ENCODE measurements at regions not wholly inside any gene's neighbourhood (a gene's known extent, or its start where the extent isn't known, plus 50 kb on each side); places are given as distances from the start of the nearest gene placed in this dataset.

DNA sequence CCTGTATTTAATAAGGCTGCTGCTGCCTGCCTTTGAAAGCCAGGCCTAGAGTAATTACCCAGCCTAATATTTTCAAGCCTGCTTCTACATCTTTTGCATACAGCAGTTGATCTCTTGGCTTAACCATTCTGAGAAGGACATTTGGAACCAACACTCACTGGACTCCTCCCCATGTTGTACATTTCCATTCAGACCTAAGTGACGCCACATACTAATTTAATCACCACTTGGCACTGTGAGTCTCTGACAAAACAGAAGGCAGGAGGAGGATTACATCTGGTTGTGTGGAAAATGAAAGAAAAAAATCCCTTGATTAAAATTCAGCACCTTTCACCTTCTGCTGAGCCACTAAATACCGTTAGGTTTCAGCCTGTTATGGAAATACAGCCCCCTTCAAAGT is 102.2 kb upstream of the ARRDC4 start:
- TF ChIP-seq, protein P1, sequence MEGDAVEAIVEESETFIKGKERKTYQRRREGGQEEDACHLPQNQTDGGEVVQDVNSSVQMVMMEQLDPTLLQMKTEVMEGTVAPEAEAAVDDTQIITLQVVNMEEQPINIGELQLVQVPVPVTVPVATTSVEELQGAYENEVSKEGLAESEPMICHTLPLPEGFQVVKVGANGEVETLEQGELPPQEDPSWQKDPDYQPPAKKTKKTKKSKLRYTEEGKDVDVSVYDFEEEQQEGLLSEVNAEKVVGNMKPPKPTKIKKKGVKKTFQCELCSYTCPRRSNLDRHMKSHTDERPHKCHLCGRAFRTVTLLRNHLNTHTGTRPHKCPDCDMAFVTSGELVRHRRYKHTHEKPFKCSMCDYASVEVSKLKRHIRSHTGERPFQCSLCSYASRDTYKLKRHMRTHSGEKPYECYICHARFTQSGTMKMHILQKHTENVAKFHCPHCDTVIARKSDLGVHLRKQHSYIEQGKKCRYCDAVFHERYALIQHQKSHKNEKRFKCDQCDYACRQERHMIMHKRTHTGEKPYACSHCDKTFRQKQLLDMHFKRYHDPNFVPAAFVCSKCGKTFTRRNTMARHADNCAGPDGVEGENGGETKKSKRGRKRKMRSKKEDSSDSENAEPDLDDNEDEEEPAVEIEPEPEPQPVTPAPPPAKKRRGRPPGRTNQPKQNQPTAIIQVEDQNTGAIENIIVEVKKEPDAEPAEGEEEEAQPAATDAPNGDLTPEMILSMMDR (conservative IDR thresholded peaks at IDR 0.05; ENCODE audit: low read depth, low read length) = no peak
- H3K4me3 ChIP-seq (ENCODE audit: low read depth, low read length) = no peak overlapping the region
- DNase-seq (ENCODE audit: low read depth) = no peak

DNA sequence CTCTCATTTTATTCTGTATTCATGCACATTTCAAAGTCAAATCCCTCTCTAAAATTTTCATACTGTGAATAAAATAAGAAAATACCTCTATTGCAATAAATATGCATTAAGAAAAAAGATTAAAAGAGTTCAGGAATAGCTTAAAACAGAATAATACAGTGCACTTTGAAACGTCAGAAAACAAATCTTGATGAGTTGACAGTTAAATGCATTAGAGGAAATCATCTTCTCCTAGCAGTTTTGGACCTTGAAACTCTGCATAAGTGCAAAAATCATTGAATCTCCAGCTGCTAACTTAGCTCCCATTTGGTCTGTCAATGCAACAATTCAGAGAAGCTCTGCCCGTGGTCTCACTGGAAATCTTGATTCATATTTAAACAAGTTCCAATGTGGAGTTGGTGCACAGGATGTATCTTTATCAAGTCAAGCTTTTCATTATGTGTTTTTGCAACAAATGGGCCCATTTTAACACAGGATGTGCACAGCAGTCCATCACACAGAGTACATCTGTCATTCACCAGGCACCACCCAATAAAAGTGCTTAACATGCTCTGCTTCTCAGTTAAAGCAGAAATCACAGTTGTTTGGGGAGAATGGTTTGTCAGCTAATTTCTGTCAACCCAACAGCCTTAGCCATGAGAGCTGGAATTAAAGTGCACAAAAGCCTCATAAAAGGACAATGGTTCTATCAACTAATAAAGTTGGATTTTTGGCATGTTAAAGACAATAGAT is 98.8 kb upstream of the ARRDC4 start:
- no peak overlapping the region for H3K4me3 ChIP-seq (ENCODE audit: low read depth, low read length)
- TF ChIP-seq, protein P1 (conservative IDR thresholded peaks at IDR 0.05; ENCODE audit: low read depth, low read length) = no peak
- DNase-seq (ENCODE audit: low read depth) = no peak

DNA sequence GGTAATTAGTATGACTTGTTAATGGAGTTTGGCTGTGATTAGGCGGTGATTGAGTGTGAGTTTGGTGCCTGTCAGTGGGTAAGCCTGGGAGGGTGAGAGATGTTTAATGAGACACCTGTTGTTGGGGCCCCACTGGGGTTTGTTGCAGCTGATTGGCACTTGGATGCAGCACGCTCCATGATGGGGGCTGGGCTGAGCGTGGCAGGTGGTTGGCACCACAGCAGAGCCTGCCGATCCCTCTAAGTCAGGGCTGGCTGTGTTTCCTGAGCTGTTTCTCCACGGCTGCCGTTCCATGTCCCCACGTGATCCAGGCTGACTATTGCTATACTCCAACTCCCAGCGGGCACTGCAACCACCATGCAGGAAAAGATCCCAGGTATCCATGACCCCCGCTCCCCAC is 93.5 kb upstream of the ARRDC4 start:
- no peak for DNase-seq (ENCODE audit: low read depth)
- TF ChIP-seq, protein P1 (conservative IDR thresholded peaks at IDR 0.05; ENCODE audit: low read depth, low read length) = no peak
- no peak overlapping the region for H3K4me3 ChIP-seq (ENCODE audit: low read depth, low read length)

DNA sequence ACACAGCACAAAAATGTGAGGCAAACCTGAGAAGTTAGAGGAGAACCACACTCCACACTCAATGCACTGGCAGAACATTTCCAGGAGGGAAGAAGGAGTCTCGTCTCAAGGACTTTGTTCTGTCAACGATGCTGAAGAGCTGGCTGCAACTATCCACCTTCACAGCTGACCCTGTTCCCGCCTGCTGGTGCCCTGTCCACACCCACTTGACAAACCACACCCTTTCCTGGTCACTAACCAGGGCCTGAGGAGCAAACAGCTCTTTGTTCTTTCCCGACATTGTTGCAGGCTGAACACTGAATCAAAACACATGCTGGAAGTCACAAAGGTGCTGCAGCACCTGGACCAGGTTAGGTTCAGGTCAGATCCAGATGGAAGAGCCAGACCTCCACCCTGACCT is 92.6 kb upstream of the ARRDC4 start:
- no peak overlapping the region for H3K4me3 ChIP-seq (ENCODE audit: low read depth, low read length)
- DNase-seq (ENCODE audit: low read depth) = no peak
- TF ChIP-seq, protein P1 (conservative IDR thresholded peaks at IDR 0.05; ENCODE audit: low read depth, low read length) = no peak

DNA sequence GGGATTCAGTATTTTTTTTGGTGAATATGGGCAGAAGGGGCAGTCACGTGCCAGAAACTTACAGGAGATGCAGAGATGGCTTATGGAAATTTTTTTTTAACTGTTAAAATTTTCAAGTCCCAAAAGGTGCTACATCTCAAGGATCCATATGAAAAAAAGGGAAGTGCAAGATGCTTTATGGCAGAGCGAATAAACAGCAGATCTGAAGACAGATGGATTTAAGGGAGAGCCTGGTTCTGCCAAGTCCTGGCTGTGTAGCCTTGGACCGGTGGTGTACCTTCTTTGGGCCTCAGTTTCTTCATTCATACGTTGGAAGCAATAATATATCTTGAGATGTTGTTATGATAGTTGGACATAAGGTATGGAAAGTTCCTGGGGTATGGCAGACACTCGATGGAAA is 91.5 kb upstream of the ARRDC4 start:
- TF ChIP-seq, protein P1 (conservative IDR thresholded peaks at IDR 0.05; ENCODE audit: low read depth, low read length) = no peak
- DNase-seq (ENCODE audit: low read depth) = no peak
- H3K4me3 ChIP-seq (ENCODE audit: low read depth, low read length) = no peak overlapping the region

DNA sequence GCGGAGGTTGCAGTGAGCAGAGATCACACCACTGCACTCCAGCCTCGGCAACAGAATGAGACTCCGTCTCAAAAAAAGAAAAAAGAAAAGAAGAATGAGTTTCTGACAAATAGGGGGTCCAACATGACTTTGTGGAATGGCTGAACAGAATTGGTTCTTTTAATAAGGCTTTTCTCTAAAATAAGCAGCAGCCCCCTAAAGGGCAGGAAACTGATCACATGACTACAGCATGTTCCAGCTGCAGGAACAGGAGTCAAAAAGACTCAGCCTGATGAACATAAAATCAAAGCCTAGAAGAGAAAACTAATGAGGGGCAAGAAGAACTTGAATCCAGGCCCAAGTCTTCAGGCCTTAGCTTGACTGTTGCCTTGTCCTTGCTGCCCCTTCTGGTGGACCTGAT is 89.7 kb upstream of the ARRDC4 start:
- no peak for DNase-seq (ENCODE audit: low read depth)
- no peak overlapping the region for H3K4me3 ChIP-seq (ENCODE audit: low read depth, low read length)
- TF ChIP-seq, protein P1 (conservative IDR thresholded peaks at IDR 0.05; ENCODE audit: low read depth, low read length) = no peak

DNA sequence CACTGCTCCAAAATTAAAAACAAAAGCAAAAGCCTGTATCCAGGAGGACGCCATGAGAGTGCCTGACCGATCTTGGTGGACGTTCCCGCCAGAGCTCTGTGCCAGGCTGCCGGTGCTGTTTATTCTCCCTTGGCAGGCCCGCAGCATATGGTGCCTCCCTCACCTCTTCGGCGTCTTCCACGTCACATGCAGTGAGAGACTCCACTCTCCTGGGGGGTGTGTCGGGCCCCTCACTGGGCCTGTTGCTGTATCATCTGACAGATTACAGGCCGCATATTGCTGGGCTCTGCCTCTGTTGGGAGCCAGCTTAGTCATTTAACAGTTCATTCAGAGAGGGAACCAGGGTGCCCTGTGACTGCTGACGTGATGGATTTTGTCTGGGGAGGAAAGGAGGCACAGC is 86.4 kb upstream of the ARRDC4 start:
- H3K4me3 ChIP-seq (ENCODE audit: low read depth, low read length) = no peak overlapping the region
- no peak for DNase-seq (ENCODE audit: low read depth)
- TF ChIP-seq, protein P1 (conservative IDR thresholded peaks at IDR 0.05; ENCODE audit: low read depth, low read length) = no peak
